NB4 (cell line): ENCODE measurements at regions not wholly inside any gene's neighbourhood (a gene's known extent, or its start where the extent isn't known, plus 50 kb on each side); places are given as distances from the start of the nearest gene placed in this dataset.
"Not testable (repeated sequence)": the region's sequence is repeated elsewhere in the genome, so short reads cannot be mapped to it uniquely, and the experiment has no call there.

ENCODE experiments used
- DNase-seq: peaks from one replicate; pipeline ENCODE4 v3.0.0; 2010; ENCODE audit warnings: low read depth
- H3K4me3 ChIP-seq: one replicate; pipeline ENCODE4 v1.5.1; 2011; ENCODE audit warnings: mild to moderate bottlenecking, low read depth, low read length, moderate library complexity
- MYC ChIP-seq: IDR thresholded peaks from 2 replicates; pipeline ENCODE4 v1.6.1; 2011; ENCODE audit warnings: low read depth, low read length
- POLR2A ChIP-seq: IDR thresholded peaks from 2 replicates; pipeline ENCODE4 v1.6.1; 2011; ENCODE audit warnings: mild to moderate bottlenecking; ENCODE audit not compliant: insufficient read length; ENCODE audit errors: extremely low read depth
- TF ChIP-seq, protein P1 (sequence below): IDR thresholded peaks from 2 replicates; pipeline ENCODE4 v1.6.1; 2011; ENCODE audit warnings: low read depth, low read length
- TF ChIP-seq, protein P2 (sequence below): IDR thresholded peaks from one replicate; pipeline ENCODE4 v1.5.1; 2012; ENCODE audit warnings: low read depth, low read length

DNA sequence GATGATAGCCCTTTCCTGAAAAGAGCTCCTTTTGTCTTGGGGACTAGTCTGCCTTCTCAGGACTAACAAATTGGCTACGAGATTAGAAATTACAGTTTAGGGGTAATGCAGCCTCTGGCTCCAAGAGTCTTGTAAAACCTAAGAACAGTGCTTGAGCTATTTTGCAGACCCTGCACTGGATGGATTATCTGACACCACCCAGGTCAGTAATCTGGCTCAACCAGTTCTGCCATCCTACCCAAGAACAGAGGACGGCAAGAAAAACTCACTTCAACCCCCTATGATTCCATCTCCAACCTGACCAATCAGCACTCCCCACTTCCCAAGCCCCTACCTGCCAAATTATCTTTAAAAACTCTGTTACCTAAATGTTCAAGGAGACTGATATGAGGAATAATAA is 225.1 kb downstream of the FAM47A start:
- no peak for DNase-seq
- TF ChIP-seq, protein P1, sequence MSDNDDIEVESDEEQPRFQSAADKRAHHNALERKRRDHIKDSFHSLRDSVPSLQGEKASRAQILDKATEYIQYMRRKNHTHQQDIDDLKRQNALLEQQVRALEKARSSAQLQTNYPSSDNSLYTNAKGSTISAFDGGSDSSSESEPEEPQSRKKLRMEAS, result no peak
- no peak for TF ChIP-seq POLR2A
- no peak for TF ChIP-seq MYC
- TF ChIP-seq, protein P2, sequence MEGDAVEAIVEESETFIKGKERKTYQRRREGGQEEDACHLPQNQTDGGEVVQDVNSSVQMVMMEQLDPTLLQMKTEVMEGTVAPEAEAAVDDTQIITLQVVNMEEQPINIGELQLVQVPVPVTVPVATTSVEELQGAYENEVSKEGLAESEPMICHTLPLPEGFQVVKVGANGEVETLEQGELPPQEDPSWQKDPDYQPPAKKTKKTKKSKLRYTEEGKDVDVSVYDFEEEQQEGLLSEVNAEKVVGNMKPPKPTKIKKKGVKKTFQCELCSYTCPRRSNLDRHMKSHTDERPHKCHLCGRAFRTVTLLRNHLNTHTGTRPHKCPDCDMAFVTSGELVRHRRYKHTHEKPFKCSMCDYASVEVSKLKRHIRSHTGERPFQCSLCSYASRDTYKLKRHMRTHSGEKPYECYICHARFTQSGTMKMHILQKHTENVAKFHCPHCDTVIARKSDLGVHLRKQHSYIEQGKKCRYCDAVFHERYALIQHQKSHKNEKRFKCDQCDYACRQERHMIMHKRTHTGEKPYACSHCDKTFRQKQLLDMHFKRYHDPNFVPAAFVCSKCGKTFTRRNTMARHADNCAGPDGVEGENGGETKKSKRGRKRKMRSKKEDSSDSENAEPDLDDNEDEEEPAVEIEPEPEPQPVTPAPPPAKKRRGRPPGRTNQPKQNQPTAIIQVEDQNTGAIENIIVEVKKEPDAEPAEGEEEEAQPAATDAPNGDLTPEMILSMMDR, result no peak
- H3K4me3 ChIP-seq, result no peak overlapping the region

DNA sequence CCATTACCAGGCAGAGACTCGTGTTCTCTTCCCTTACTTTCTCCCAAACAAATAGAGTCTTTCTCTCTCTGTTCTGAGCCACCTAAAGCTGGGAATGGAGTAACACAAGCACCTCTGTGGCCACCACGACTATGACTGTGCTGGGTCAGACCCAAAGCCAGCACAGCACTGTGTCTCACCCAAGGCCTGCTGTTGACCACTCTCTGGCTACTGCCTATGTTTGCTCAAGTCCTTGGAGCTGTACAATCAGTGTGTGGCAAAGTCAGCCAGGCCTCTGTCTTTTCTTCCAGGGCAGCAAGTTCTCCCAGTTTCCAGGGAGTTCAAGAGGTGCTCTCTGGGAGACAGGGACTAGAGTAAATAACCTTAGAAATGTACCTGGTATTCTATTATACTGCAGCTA is 239.4 kb downstream of the FAM47A start:
- TF ChIP-seq POLR2A (no peak), MYC (no peak)
- TF ChIP-seq, protein P2, result no peak
- TF ChIP-seq, protein P1, result no peak
- DNase-seq, result no peak

DNA sequence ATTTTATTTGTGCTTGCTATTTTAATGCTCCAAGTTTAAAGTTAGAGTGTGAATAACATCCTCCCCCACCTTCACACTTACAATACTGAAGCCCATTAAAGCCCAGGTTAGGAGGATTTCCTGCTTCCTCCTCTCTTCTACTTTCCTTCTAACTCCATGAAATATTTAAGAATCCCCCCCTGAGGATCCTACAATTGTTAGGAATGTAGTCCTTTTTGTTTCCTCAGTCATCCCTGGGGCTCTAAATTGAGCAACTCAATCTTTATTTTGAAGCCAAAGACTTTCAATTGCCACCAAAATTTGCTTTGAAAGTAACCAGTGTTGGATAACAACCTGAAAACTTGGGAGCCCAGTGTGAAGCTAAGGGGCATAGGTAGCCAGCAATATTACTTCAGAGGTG is 276.9 kb downstream of the FAM47A start:
- TF ChIP-seq, protein P1, result no peak
- TF ChIP-seq MYC (no peak), POLR2A (no peak)
- TF ChIP-seq, protein P2, result no peak
- no peak for DNase-seq
- no peak overlapping the region for H3K4me3 ChIP-seq

More for the DNA sequence above, 239.4 kb downstream of the FAM47A start:
- no peak overlapping the region for H3K4me3 ChIP-seq

DNA sequence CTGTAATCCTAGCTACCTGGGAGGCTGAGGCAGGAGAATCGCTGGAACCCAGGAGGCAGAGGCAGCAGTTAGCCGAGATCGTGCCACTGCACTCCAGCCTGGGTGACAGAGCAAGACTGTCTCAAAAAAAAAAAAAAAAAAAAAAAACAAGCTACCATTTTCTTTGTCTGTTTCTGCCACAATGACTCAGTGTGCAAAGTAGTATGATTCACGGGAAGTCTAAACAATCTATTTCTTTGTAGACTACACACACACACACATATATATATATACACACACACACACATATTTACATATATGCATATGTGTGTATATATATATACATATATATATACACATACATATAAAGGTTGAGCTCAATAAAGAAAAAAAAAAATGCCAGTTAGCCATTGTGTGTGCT is 280.0 kb downstream of the FAM47A start:
- not testable (repeated sequence) for DNase-seq, H3K4me3 ChIP-seq

DNA sequence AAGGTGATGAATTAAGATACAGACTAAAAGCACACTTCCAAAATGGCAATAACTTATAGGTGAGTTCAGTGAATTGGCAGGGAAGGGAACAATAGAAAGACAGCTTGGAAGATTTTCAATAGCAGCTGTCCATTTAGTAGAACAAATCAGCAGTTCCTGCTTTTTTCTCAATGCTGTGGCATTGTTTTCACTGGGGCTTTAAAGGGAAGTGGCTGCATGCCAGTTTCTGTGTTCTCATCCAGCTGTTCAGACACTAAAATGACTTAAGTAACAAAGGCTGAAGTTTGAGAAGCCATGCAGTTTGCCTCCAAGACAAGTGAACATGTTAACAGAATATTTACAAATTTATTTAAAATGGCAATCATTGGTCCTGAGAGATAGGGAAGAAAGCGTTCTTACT is 291.9 kb downstream of the FAM47A start:
- H3K4me3 ChIP-seq, result no peak overlapping the region
- TF ChIP-seq, protein P1, result no peak
- TF ChIP-seq POLR2A (no peak), MYC (no peak)
- TF ChIP-seq, protein P2, result no peak
- DNase-seq, result no peak

DNA sequence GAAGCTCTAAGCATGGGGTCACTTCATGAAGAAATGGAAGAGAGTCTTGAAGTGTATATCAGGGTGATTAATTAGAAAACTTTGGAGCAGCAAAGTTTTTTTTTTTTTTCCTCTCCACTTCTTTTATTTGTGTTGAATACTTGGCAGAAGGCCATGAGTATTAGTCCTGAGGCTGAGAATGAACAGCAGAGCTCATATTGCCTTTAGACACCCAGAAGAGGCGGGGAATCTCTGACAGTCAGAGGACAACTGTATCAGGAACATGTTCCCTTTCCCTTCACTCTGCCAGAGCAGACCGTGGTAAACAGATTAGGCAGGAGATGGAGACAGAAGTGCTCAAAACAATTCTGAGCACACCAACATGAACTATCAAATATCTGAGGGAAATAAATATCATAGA is 300.9 kb downstream of the FAM47A start:
- DNase-seq, result no peak
- H3K4me3 ChIP-seq, result no peak overlapping the region
- TF ChIP-seq, protein P1, result no peak
- no peak for TF ChIP-seq MYC
- no peak for TF ChIP-seq POLR2A
- TF ChIP-seq, protein P2, result no peak
